ENCODE measurements at regions not wholly inside any gene's neighbourhood (a gene's known extent, or its start where the extent isn't known, plus 50 kb on each side); places are given as distances from the start of the nearest gene placed in this dataset.
"Not testable (repeated sequence)": the region's sequence is repeated elsewhere in the genome, so short reads cannot be mapped to it uniquely, and the experiment has no call there.

GRCh38 chr1:70554341-70554740, 143.3 kb downstream of the CTH start:
- peak in 1 of 2 experiments; percentile 10 for DNase-seq (ENCODE audit: low read depth in 2 of 2)

- DNase-seq (ENCODE audit: low read depth in 2 of 2) = no peak
Observed at GRCh38 chr1:70556541-70556940, 145.5 kb downstream of the CTH start.

DNA sequence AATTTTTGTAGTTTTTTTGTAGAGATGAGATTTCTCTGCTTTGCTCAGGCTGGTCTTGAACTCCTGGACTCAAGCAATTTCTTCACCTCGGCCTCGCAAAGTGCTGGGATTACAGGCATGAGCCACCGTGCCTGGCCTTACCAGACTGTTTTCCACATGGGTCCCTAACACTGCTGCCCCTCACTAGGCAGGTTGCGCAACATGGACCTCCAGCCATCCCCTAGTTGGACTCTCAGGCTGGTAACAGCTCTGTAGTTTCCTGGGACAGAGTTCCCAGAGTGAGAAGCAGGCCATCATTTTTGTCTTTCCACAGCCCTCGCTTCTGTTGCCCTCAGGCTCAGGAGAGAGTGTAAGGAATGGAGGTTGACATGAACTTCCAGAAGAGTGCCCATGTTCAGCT, 156.1 kb downstream of the CTH start:
- no peak for DNase-seq (ENCODE audit: low read depth in 2 of 2)

DNA sequence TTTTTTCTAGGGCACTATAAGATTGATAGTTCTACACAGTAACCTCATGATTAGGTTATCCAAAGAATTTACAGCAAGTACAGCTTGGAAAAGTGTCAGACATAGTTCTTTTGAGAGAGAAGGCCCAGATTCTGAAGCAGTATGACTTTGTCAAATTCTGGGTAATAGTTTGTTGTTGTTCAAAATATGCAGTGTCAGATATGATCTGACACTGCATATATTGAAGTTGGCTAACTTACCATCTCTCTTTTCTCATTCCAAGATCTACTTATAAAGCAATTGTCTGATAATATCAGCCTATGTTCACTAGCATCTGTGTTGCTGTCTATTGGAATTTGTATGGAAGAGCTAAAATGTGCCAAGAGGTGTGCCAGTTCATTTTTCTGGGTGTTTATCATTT, 160.1 kb downstream of the CTH start:
- DNase-seq (ENCODE audit: low read depth in 2 of 2) = no peak

- no peak for DNase-seq (ENCODE audit: low read depth in 2 of 2)
Observed at GRCh38 chr1:70573317-70573843, 162.3 kb downstream of the CTH start.

DNA sequence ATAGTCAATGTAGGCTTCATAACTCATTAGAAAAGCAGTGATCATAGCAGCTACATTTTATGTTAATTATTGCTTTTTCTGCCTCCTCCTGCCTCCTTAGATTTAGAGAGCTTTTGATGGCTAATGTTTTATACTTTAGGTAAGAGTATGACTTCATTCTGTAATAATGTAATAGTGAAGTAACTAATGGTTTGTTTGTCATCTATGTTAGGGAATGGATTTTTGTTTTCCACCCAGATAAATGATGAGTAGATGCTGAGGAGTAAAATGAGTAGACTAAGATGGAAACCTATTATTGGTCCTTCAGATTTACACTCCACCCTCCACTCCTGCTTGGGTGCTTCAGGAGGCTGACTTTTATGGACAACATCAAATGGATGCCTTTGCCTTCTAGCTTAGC, 170.6 kb downstream of the CTH start:
- no peak for DNase-seq (ENCODE audit: low read depth in 2 of 2)

DNA sequence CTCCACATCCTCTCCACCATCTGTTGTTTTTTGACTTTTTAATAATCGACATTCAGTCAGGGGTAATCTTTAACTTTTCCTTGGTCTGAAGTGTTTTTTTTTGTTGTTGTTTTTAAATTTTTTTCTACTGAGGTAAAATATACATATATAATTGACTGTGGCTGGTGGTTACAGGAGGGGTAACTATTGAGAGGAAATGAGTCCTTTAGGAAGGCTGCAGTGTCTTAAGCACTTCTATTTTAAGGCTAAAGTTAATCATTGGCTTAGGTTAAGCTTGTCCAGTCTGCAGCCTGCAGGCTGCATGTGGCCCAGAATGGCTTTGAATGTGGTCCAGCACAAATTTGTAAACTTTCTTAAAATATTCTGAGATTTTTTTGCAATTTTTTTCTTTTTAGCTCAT, 172.5 kb downstream of the CTH start:
- no peak for DNase-seq (ENCODE audit: low read depth in 2 of 2)

- no peak for DNase-seq (ENCODE audit: low read depth in 2 of 2)
Observed at GRCh38 chr1:70586046-70586445, 175.0 kb downstream of the CTH start.

GRCh38 chr1:70587872-70588366, 176.9 kb downstream of the CTH start:
- DNase-seq (ENCODE audit: low read depth in 2 of 2) = no peak

- DNase-seq (ENCODE audit: low read depth in 2 of 2) = not testable (repeated sequence)
Observed at GRCh38 chr1:70593551-70593950, 182.5 kb downstream of the CTH start.

DNA sequence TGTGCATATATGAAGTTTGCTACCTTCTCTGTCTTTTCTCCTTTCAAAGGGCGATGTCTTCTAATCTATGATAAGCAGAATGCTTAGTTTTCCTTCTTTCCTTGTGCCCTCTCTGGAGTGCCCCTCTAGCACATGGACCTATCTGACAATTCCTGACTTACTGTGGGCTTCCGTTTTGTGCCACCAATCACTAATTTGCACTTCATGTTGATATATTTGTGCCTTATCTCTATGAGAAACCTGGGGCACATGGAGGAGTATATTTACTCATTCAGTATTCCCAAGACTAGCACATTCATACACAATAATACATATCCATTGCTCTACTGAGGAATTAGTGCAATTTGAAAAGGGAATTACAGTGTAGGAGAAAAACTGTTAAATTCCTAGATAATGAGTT, 197.7 kb downstream of the CTH start:
- no peak for DNase-seq (ENCODE audit: low read depth in 2 of 2)

- DNase-seq (ENCODE audit: low read depth in 2 of 2) = not testable (repeated sequence)
Observed at GRCh38 chr1:70610164-70610563, 199.1 kb downstream of the CTH start.

DNA sequence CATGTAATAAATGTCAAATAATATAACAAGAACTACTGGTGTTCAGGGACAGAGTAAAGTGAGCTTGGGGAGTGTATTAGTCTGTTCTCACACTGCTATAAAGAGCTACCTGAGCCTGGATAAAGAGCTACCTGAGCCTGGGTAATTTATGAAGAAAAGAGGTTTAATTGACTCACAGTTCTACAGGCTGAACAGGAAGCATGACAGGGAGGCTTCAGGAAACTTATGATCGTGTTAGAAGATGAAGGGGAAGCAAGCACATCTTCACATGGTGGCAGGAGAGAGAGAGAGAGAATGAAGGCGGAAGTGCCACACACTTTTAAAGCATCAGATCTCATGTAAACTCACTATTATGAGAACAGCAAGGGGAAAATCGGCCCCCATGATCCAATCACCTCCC, 205.9 kb downstream of the CTH start:
- DNase-seq (ENCODE audit: low read depth in 2 of 2) = no peak

- DNase-seq (ENCODE audit: low read depth in 2 of 2) = no peak
Observed at GRCh38 chr1:70617728-70618127, 206.7 kb downstream of the CTH start.

DNA sequence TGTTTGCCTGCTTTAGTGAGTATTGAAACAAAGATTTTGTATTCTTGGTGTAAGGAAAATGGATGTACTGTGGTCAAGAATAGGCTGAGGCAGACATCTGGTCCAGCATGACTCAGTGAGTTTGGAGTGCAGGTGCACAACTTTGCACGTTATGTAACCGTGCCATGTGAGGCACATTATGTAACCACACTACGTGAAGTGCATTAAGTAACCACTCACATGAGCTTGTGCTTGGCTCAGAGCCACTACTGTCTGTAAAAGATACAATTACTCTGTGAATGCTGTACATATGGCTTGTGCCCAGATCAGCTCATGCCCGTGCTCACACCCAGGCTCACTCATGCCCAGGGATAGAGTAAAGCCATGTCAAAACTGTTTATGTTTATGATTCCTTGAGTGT, 216.8 kb downstream of the CTH start:
- DNase-seq (ENCODE audit: low read depth in 2 of 2) = no peak

GRCh38 chr1:70628973-70629372, 217.9 kb downstream of the CTH start:
- no peak for DNase-seq (ENCODE audit: low read depth in 2 of 2)

DNA sequence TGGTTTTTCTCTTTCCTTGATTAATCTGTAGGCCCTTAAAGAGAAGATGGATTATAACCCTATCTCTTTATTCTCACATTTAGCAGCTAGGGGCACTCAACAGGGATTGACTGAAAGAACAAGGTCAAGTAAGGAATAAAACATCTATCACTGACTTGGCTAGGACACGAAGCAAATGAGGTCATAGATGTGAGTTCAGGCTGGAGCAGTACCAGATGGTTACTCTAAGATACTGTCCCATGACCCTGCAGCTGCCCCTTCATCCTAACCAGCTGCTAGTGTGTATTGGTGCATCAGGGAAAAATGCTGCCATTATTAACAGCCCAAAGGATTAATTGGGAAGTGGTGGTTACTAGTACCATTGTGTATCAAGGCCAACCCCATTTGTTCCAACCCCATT, 221.9 kb downstream of the CTH start:
- DNase-seq (ENCODE audit: low read depth in 2 of 2) = no peak

DNA sequence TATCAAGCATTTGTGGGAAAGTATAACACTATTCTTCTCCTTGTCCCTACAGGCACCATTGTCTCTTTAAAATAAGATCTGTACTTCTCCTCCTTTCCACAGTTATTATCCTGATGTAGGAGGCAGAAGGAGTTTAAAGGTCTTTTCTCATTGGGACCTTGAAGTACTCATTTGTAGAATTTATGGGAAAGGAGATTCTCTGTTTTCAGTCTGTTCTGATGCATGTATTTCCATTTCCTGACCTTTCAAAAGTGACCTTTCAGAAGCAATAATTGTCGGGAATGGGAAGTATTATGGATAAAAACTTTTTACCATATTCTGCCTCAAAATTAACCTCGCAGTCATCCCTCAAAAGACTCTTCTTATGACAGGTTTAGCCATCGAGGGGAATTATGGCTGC, 224.8 kb downstream of the CTH start:
- no peak for DNase-seq (ENCODE audit: low read depth in 2 of 2)

DNA sequence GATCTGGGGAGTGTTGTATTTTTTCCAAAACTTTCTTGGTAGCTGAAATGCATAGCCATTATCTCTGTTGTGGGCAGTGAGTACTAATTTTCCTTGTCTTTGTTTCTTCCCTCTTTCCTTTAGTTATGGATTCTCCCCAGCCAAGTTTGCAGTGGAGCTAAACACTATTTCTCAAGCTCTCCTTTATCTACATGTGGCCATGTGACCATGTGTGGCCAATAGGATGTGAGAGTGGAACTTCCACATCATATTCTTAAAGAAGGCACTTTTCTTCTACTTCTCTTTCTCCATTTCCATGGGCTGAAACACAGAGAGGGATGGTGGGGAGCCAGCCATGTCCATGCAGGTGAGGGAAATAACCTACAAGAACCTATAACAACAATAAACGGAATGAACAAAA, 230.8 kb downstream of the CTH start:
- DNase-seq (ENCODE audit: low read depth in 2 of 2) = no peak

DNA sequence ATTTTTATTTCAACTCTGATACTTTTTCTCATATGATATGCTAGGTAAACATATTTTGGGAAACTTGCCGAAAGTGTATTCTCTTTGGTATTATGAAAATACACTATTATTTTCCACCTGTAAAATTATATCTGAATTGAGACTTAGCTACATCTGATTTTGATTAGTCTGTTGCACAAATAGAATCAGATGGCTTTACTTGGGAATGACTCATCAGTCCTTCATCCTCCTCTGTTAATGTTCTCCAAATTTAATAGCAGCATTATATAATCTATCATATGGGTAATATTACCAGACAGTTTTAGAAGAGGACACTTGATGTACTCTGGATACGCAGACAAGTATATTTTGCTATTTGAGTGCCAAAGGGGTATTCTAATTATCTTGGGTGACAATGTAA, 245.3 kb downstream of the CTH start:
- DNase-seq (ENCODE audit: low read depth in 2 of 2) = peak; percentile 8 to 13

- no peak for DNase-seq (ENCODE audit: low read depth in 2 of 2)
Observed at GRCh38 chr1:70659891-70660290, 248.8 kb downstream of the CTH start.

DNA sequence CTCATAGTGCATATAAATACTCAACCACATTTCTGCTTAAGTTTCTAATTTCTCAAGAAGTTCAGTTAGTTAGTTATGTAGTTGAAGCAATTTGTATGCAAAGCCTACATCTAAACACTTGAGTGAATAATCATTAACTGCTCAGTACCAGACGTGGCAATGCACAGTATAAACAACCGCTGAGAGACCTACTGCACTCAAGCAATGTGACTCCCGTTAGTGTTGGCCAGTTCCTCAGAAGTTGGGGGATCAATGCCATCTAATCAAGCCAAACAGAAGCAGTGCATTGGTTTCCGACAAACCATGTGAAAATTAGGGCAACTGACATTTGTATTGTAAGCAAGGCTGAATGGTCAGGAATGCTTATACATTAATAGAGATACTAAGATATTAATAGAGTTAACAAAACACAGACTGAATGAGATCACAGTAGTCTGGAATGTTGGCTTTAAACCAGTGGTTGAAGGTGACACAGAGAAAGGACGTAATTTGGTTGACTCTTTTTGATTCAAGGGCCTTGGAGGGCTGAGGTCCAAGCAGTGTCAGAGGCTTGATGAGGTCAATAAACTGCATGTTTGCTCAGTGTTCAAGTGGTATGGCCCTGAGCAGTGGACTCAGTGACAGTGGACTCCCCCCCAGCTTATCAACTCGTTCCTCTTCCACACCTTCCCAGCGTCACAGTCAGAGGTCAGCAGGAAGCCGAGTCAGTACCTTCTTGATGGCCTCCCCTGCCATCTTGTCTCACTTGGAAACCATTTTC, 255.5 kb downstream of the CTH start:
- no peak for DNase-seq (ENCODE audit: low read depth in 2 of 2)

- peak; percentile 7 to 8 for DNase-seq (ENCODE audit: low read depth in 2 of 2)
Observed at GRCh38 chr1:70667494-70668170, 256.6 kb downstream of the CTH start.

All from fibroblast of skin of left quadriceps (primary cell).